ENCODE measurements at regions not wholly inside any gene's neighbourhood (a gene's known extent, or its start where the extent isn't known, plus 50 kb on each side); places are given as distances from the start of the nearest gene placed in this dataset.

GRCh38 chr19:27906081-27906480 lies 1306.9 kb downstream of the UQCRFS1 start:
- DNase-seq (ENCODE audit: insufficient read length, low spot score) (no peak), FAIRE-seq (no peak)

- FAIRE-seq (no peak), DNase-seq (ENCODE audit: insufficient read length, low spot score) (no peak)
These were observed 1307.9 kb downstream of the UQCRFS1 start for GRCh38 chr19:27905074-27905473.

GRCh38 chr19:27901078-27901477 lies 1311.9 kb downstream of the UQCRFS1 start:
- FAIRE-seq (no peak), DNase-seq (ENCODE audit: insufficient read length, low spot score) (no peak)

- no peak for FAIRE-seq
- DNase-seq (ENCODE audit: insufficient read length, low spot score) = no peak
These were observed 1316.9 kb downstream of the UQCRFS1 start for GRCh38 chr19:27896091-27896490.

GRCh38 chr19:27894906-27895754 lies 1317.8 kb downstream of the UQCRFS1 start:
- DNase-seq (ENCODE audit: insufficient read length, low spot score) = no peak
- no peak for FAIRE-seq

- DNase-seq (ENCODE audit: insufficient read length, low spot score) = no peak
- no peak for FAIRE-seq
These were observed 1320.5 kb downstream of the UQCRFS1 start for GRCh38 chr19:27892500-27892899.

- DNase-seq (ENCODE audit: insufficient read length, low spot score) (no peak), FAIRE-seq (no peak)
These were observed 1321.5 kb downstream of the UQCRFS1 start for GRCh38 chr19:27891411-27891810.

GRCh38 chr19:27890696-27891095 lies 1322.3 kb downstream of the UQCRFS1 start:
- DNase-seq (ENCODE audit: insufficient read length, low spot score) (no peak), FAIRE-seq (no peak)

- no peak for FAIRE-seq
These were observed 1322.7 kb downstream of the UQCRFS1 start for GRCh38 chr19:27890206-27890605.

GRCh38 chr19:27889156-27889555 lies 1323.8 kb downstream of the UQCRFS1 start:
- FAIRE-seq (no peak), DNase-seq (ENCODE audit: insufficient read length, low spot score) (no peak)

More at GRCh38 chr19:27890206-27890605, 1322.7 kb downstream of the UQCRFS1 start:
- DNase-seq (ENCODE audit: insufficient read length, low spot score) = no peak

- DNase-seq (ENCODE audit: insufficient read length, low spot score) (no peak), FAIRE-seq (no peak)
These were observed 1325.0 kb downstream of the UQCRFS1 start for GRCh38 chr19:27887946-27888345.

- DNase-seq (ENCODE audit: insufficient read length, low spot score) (no peak), FAIRE-seq (no peak)
These were observed 1327.6 kb downstream of the UQCRFS1 start for GRCh38 chr19:27885359-27885758.

- DNase-seq (ENCODE audit: insufficient read length, low spot score) (no peak), FAIRE-seq (no peak)
These were observed 1328.6 kb downstream of the UQCRFS1 start for GRCh38 chr19:27884376-27884775.

GRCh38 chr19:27881213-27881612 lies 1331.7 kb downstream of the UQCRFS1 start:
- FAIRE-seq = no peak

GRCh38 chr19:27876976-27877512 lies 1335.9 kb downstream of the UQCRFS1 start:
- FAIRE-seq = no peak
- DNase-seq (ENCODE audit: insufficient read length, low spot score) = no peak

More at GRCh38 chr19:27881213-27881612, 1331.7 kb downstream of the UQCRFS1 start:
- DNase-seq (ENCODE audit: insufficient read length, low spot score) = no peak

- FAIRE-seq = no peak
These were observed 1336.5 kb downstream of the UQCRFS1 start for GRCh38 chr19:27876489-27876888.

GRCh38 chr19:27872370-27872769 lies 1340.6 kb downstream of the UQCRFS1 start:
- DNase-seq (ENCODE audit: insufficient read length, low spot score) = no peak
- peak; percentile 44 for FAIRE-seq

More at GRCh38 chr19:27876489-27876888, 1336.5 kb downstream of the UQCRFS1 start:
- no peak for DNase-seq (ENCODE audit: insufficient read length, low spot score)

- no peak for FAIRE-seq
- DNase-seq (ENCODE audit: insufficient read length, low spot score) = no peak
These were observed 1342.7 kb downstream of the UQCRFS1 start for GRCh38 chr19:27870293-27870692.

- no peak for FAIRE-seq
- DNase-seq (ENCODE audit: insufficient read length, low spot score) = no peak
These were observed 1344.9 kb downstream of the UQCRFS1 start for GRCh38 chr19:27868007-27868406.

- DNase-seq (ENCODE audit: insufficient read length, low spot score) (no peak), FAIRE-seq (no peak)
These were observed 1346.8 kb downstream of the UQCRFS1 start for GRCh38 chr19:27865927-27866777.

- DNase-seq (ENCODE audit: insufficient read length, low spot score) = no peak
- no peak for FAIRE-seq
These were observed 1351.5 kb downstream of the UQCRFS1 start for GRCh38 chr19:27861411-27861975.

Measured in HTR-8/SVneo (cell line).